ENCODE measurements at regions not wholly inside any gene's neighbourhood (a gene's known extent, or its start where the extent isn't known, plus 50 kb on each side); places are given as distances from the start of the nearest gene placed in this dataset.

- no peak for TF ChIP-seq CTCF (IDR thresholded peaks at IDR 0.05; ENCODE audit: insufficient read depth, low read length)
- no peak overlapping the region for H3K4me3 ChIP-seq (ENCODE audit: low read depth, low read length)
- DNase-seq (ENCODE audit: low read depth): no peak
Observed at GRCh38 chr16:17603626-17604025, 132.9 kb upstream of the XYLT1 start.

GRCh38 chr16:17602678-17603077, 131.9 kb upstream of the XYLT1 start:
- no peak overlapping the region for H3K4me3 ChIP-seq (ENCODE audit: low read depth, low read length)
- DNase-seq (ENCODE audit: low read depth): no peak
- TF ChIP-seq CTCF (IDR thresholded peaks at IDR 0.05; ENCODE audit: insufficient read depth, low read length): no peak

- H3K4me3 ChIP-seq (ENCODE audit: low read depth, low read length): no peak overlapping the region
- no peak for DNase-seq (ENCODE audit: low read depth)
- no peak for TF ChIP-seq CTCF (IDR thresholded peaks at IDR 0.05; ENCODE audit: insufficient read depth, low read length)
Observed at GRCh38 chr16:17598968-17599367, 128.2 kb upstream of the XYLT1 start.

- TF ChIP-seq CTCF (IDR thresholded peaks at IDR 0.05; ENCODE audit: insufficient read depth, low read length): no peak
- no peak overlapping the region for H3K4me3 ChIP-seq (ENCODE audit: low read depth, low read length)
- no peak for DNase-seq (ENCODE audit: low read depth)
Observed at GRCh38 chr16:17591655-17592405, 121.1 kb upstream of the XYLT1 start.

GRCh38 chr16:17590711-17591654, 120.2 kb upstream of the XYLT1 start:
- peak; percentile 37 for DNase-seq (ENCODE audit: low read depth)
- no peak overlapping the region for H3K4me3 ChIP-seq (ENCODE audit: low read depth, low read length)
- TF ChIP-seq CTCF (IDR thresholded peaks at IDR 0.05; ENCODE audit: insufficient read depth, low read length): no peak

GRCh38 chr16:17589898-17590297, 119.1 kb upstream of the XYLT1 start:
- H3K4me3 ChIP-seq (ENCODE audit: low read depth, low read length): no peak overlapping the region
- DNase-seq (ENCODE audit: low read depth): no peak
- no peak for TF ChIP-seq CTCF (IDR thresholded peaks at IDR 0.05; ENCODE audit: insufficient read depth, low read length)
